Transverse colon (tissue), 4 donors: ENCODE measurements at regions not wholly inside any gene's neighbourhood (a gene's known extent, or its start where the extent isn't known, plus 50 kb on each side); places are given as distances from the start of the nearest gene placed in this dataset.
"Not testable (repeated sequence)": the region's sequence is repeated elsewhere in the genome, so short reads cannot be mapped to it uniquely, and the experiment has no call there.

Experiments
- DNase-seq: peaks from one replicate; pipeline ENCODE4 v3.0.0-alpha.2; 2019
- H3K27ac ChIP-seq, 4 donors: fragments of 200-600 bp; sonication (generic); 2 replicates each; pipeline ENCODE4 v1.5.1; 2016 to 2018; ENCODE audit warnings: inconsistent platforms in 4 of 4
- H3K27me3 ChIP-seq: fragments of 200-600 bp; sonication (generic); 2 replicates; pipeline ENCODE4 v1.5.1; 2017; ENCODE audit warnings: inconsistent platforms
- H3K36me3 ChIP-seq, 4 donors: fragments of 200-600 bp; sonication (generic); 2 replicates each; pipeline ENCODE4 v1.5.1; 2017 to 2019; ENCODE audit warnings: inconsistent platforms in 4 of 4
- H3K4me1 ChIP-seq, 4 donors: fragments of 200-600 bp; sonication (generic); 2 replicates each; pipeline ENCODE4 v1.5.1; 2017 to 2020; ENCODE audit warnings: inconsistent platforms in 4 of 4
- H3K4me3 ChIP-seq, 4 donors: fragments of 200-600 bp; sonication (generic); 1 replicate in 1 of 4; 2 replicates in 3 of 4; pipeline versions ENCODE4 v1.5.1 to v1.6.1; 2017 to 2019; ENCODE audit warnings: inconsistent platforms in 4 of 4
- H3K9me3 ChIP-seq, 2 donors: fragments of 200-600 bp; sonication (generic); 2 replicates each; pipeline ENCODE4 v1.5.1; 2017 to 2019; ENCODE audit warnings: inconsistent platforms in 2 of 2
- CTCF ChIP-seq, 5 experiments: fragments of 200-600 bp in 3 of 5; fragments of 450-650 bp in 2 of 5; sonication (generic) in 3 of 5; IDR thresholded peaks; 1 replicate in 2 of 5; 2 replicates in 3 of 5; pipeline ENCODE4 v1.5.1; 2016 to 2017; ENCODE audit warnings: antibody characterized with exemption in 5 of 5, inconsistent platforms in 3 of 5, mild to moderate bottlenecking in 2 of 5, moderate library complexity in 1 of 5
- EP300 ChIP-seq: sonication (generic); formaldehyde crosslinking; IDR thresholded peaks from one replicate; pipeline ENCODE4 v1.6.1; 2017; ENCODE audit warnings: antibody characterized with exemption, low read depth
- POLR2A ChIP-seq: fragments of 450-650 bp; IDR thresholded peaks from one replicate; pipeline ENCODE4 v1.6.1; 2016; ENCODE audit warnings: antibody characterized with exemption, mild to moderate bottlenecking, moderate library complexity
- POLR2AphosphoS5 ChIP-seq, 3 donors: sonication (generic); formaldehyde crosslinking; IDR thresholded peaks; one replicate each; pipeline ENCODE4 v1.6.1; 2016; ENCODE audit warnings: antibody characterized with exemption in 3 of 3
- WGBS, 2 donors: methylation state at CpG; one replicate each; pipeline ENCODE4 v1.1.5; 2018; ENCODE audit warnings: low coverage in 1 of 2; 5-methylcytosine and 5-hydroxymethylcytosine counted together
- in situ Hi-C, 4 donors: fragments of 200-750 bp; cut with MboI; loops; one replicate each; pipeline versions ENCODE4 v1.15.0 to v1.15.1; 2017; ENCODE audit warnings: low sequenced_read_pairs in 3 of 4, low pct_ligation_motif_present in 1 of 4, low pct_unique_long_range_greater_than_20kb in 1 of 4
- intact Hi-C: fragments of 100-400 bp; cut with DNase I; formaldehyde crosslinking; loops from one replicate; pipeline ENCODE4 v1.15.1; 2023; ENCODE audit warnings: low total_unique reads

GRCh38 chr1:119260506-119260905 lies 108.1 kb upstream of the HAO2 start:
- H3K27ac ChIP-seq = no peak overlapping the region
- H3K9me3 ChIP-seq = no peaks in the 10 kb centered on the region
- no peak for DNase-seq
- no peaks in the 10 kb centered on the region for H3K27me3 ChIP-seq
- WGBS, 2 donors = 17 to 50% methylated on average over 1 to 5 of the region's 5 CpGs
- TF ChIP-seq POLR2A = no peak
- TF ChIP-seq CTCF (IDR thresholded peaks at IDR 0.05) = no peak
- no peak for TF ChIP-seq POLR2AphosphoS5 (IDR thresholded peaks at IDR 0.05)
- no peak for TF ChIP-seq EP300
- H3K4me1 ChIP-seq = no peaks in the 10 kb centered on the region
- in situ Hi-C loops (no loop called here), intact Hi-C loops (no loop called here)
- no peak overlapping the region for H3K4me3 ChIP-seq
- H3K36me3 ChIP-seq = no peaks in the 10 kb centered on the region

- no peaks in the 10 kb centered on the region for H3K4me1 ChIP-seq
- H3K27me3 ChIP-seq = no peaks in the 10 kb centered on the region
- TF ChIP-seq POLR2AphosphoS5 (IDR thresholded peaks at IDR 0.05) = no peak
- TF ChIP-seq POLR2A = no peak
- TF ChIP-seq CTCF (IDR thresholded peaks at IDR 0.05) = no peak
- TF ChIP-seq EP300 = no peak
- H3K4me3 ChIP-seq = no peak overlapping the region
- WGBS, 2 donors = 21 to 27% methylated on average over 1 of the region's 1 CpG
- H3K9me3 ChIP-seq = no peaks in the 10 kb centered on the region
- in situ Hi-C loops (no loop called here), intact Hi-C loops (no loop called here)
- DNase-seq = no peak
- H3K27ac ChIP-seq = no peak overlapping the region
- no peaks in the 10 kb centered on the region for H3K36me3 ChIP-seq
Observed at GRCh38 chr1:119266386-119266785, 102.2 kb upstream of the HAO2 start.

- WGBS, 2 donors = 41 to 54% methylated on average over 3 of the region's 3 CpGs
- Histone ChIP-seq H3K4me1 (no peaks in the 10 kb centered on the region), H3K4me3 (no peak overlapping the region), H3K36me3 (no peaks in the 10 kb centered on the region), H3K27ac (no peak overlapping the region), H3K9me3 (no peaks in the 10 kb centered on the region), H3K27me3 (no peaks in the 10 kb centered on the region)
- in situ Hi-C loops = no loop called here
- intact Hi-C loops = no loop called here
- no peak for TF ChIP-seq POLR2AphosphoS5 (IDR thresholded peaks at IDR 0.05)
- no peak for TF ChIP-seq POLR2A
- DNase-seq = no peak
Observed at GRCh38 chr1:119266858-119267257, 101.7 kb upstream of the HAO2 start.

GRCh38 chr1:119267288-119267687 lies 101.3 kb upstream of the HAO2 start:
- H3K27me3 ChIP-seq, DNase-seq, in situ Hi-C loops, H3K9me3 ChIP-seq, H3K4me3 ChIP-seq, intact Hi-C loops, H3K4me1 ChIP-seq, H3K27ac ChIP-seq, H3K36me3 ChIP-seq: not testable (repeated sequence)
- 53 to 88% methylated on average over 4 of the region's 4 CpGs for WGBS, 2 donors

- Histone ChIP-seq H3K36me3 (no peaks in the 10 kb centered on the region), H3K9me3 (no peaks in the 10 kb centered on the region), H3K4me1 (no peaks in the 10 kb centered on the region), H3K4me3 (no peak overlapping the region), H3K27me3 (no peaks in the 10 kb centered on the region), H3K27ac (no peak overlapping the region)
- in situ Hi-C loops = no loop called here
- DNase-seq = no peak
- no peak for TF ChIP-seq EP300
- no peak for TF ChIP-seq CTCF (IDR thresholded peaks at IDR 0.05)
- TF ChIP-seq POLR2AphosphoS5 (IDR thresholded peaks at IDR 0.05) = no peak
- no peak for TF ChIP-seq POLR2A
- 89 to 100% methylated on average over 1 of the region's 1 CpG for WGBS, 2 donors
- intact Hi-C loops = no loop called here
Observed at GRCh38 chr1:119268879-119269278, 99.7 kb upstream of the HAO2 start.
